ENCODE measurements at regions not wholly inside any gene's neighbourhood (a gene's known extent, or its start where the extent isn't known, plus 50 kb on each side); places are given as distances from the start of the nearest gene placed in this dataset.

DNA sequence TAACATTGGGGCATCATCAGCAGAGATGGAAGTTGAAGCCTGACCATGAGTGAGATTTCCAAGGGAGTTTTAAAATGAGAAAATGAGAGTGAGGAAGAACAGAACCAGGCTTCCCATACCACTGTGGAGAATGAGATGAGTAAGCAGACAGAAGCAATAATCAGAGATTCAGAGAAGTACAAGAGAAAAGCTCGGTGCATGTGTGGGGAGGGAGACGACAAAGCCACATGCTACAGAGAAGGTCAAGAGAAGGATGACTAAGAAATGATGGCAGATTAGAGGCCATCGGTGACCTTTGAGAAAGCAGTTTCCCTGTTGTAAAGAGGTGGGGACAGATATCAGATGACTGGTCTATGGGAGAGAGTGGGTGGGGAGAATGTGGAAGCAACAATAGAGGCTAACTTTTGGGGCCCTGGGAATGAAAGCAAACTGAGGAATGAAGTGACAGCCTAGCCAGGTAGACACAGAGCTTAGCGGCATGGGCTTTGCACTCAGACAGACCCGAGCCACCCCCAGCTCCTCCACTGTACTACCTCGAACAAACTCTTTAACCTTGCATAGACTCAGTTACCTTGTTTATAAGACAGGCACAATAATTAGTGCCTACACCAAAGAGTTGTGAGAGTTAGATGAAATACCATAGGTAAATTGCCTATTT lies 207.7 kb downstream of the PIK3R1 start:
- no peak for TF ChIP-seq CTCF (IDR thresholded peaks at IDR 0.05)
- TF ChIP-seq POLR2A (IDR thresholded peaks at IDR 0.05) = no peak
